ENCODE measurements at regions not wholly inside any gene's neighbourhood (a gene's known extent, or its start where the extent isn't known, plus 50 kb on each side); places are given as distances from the start of the nearest gene placed in this dataset.

DNA sequence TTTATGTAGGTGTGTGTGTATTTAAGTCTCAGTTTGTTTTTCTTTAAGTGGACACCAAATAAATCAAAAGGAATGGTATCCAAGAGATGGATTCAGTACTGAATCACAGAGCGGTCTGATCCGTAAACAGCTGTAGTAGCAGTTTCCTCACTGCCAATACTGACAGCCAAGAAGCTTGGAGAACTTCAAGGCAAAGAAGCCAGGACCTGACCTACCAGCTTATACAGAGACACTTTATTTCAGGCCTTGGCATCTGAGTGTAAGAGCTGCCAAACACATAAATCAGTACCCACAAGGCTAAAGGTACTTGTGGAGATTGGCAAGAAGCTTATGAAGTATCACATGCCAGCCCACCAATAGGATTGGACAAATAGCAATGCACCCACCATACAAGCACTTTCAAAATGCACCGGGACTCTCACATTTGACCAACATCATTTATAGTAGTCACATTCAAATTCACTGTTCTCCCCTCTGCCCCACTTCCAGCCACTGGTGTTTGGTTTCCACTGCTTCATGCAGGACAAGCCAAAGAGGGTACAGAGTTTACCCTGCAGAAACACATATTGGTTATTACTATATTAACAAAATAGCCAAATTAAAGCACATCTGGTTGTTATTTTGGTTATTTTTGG, 357.9 kb downstream of the KLF12 start:
- Mint-ChIP-seq H3K9me3 (ENCODE audit: insufficient read depth) (peaks cover 6% of the 10 kb centered on the region), H3K27ac (no peak overlapping the region), H3K4me3 (no peak overlapping the region), H3K36me3 (ENCODE audit: low read depth) (peaks cover 42% of the 10 kb centered on the region), H3K27me3 (ENCODE audit: low read depth) (no peaks in the 10 kb centered on the region), H3K4me1 (ENCODE audit: low read depth) (no peaks in the 10 kb centered on the region)
- ChIA-PET CTCF (interaction anchor here (1.2 kb wide), 1 partner anchor 11 kb away, joined by 4 read pairs; no protein-coding TSS in a partner anchor), POLR2A (no interaction called here)
- ATAC-seq (no peak), DNase-seq (no peak)

DNA sequence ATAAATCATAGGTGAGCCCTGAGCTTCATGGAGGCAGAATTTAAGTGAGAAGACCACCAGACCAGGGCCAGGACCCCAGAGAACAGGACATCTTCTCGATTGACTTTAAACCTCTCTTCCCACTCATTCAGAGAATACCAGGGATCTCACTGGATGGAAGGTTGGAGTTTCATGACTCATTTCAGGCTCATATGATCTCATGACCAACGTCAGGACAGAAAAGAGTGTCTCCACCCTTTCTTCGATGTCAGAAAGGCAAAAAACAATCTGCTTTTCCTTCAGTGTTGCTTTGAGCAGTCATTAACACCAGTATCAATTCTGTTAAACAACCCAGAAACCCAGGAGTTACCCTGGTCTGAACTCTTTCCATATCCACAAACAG, 361.0 kb downstream of the KLF12 start:
- peaks cover under 1% of the 10 kb centered on the region for H3K4me1 Mint-ChIP-seq (ENCODE audit: low read depth)
- H3K4me3 Mint-ChIP-seq: no peak overlapping the region
- no peaks in the 10 kb centered on the region for H3K27me3 Mint-ChIP-seq (ENCODE audit: low read depth)
- POLR2A ChIA-PET: no interaction called here
- H3K36me3 Mint-ChIP-seq (ENCODE audit: low read depth): peaks cover 35% of the 10 kb centered on the region
- no peak overlapping the region for H3K27ac Mint-ChIP-seq
- CTCF ChIA-PET: no interaction called here
- no peak for ATAC-seq
- H3K9me3 Mint-ChIP-seq (ENCODE audit: insufficient read depth): peaks cover 6% of the 10 kb centered on the region
- DNase-seq: no peak

DNA sequence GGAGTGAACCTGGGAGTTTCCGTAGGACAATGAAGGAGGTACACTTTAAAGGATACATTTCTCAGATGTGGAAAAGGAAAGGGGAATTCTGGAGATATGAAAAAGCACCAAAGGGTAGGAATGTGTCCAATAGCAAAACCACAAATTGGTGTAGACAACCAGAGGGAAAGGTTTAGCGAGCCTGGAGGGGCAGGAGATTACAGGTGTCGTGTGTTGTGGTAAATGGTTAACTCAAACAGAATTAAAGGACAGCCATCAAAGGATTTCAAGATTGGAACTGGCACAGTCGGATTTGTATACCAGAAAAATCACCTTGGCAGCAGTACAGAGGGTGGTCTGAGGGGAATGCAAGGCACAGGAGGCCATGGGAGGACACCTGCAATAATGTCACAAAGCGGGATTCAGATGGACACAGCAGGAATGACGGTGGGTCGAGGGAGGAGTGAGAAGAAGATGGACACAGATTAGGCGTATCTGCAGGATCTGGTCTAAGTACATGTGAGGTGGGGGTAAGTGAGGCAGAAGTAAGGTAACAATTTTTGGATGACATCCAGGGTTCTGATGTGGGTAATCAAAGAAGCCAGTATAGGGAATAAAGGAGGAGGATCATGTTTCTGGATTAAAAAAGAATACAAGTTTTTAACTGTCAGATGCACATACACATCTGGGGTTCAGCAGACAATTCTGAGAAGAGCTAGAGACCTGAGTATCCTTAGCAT, 361.6 kb downstream of the KLF12 start:
- Mint-ChIP-seq H3K4me3 (no peak overlapping the region), H3K36me3 (ENCODE audit: low read depth) (peaks cover 35% of the 10 kb centered on the region), H3K9me3 (ENCODE audit: insufficient read depth) (peaks cover 6% of the 10 kb centered on the region), H3K27ac (no peak overlapping the region), H3K4me1 (ENCODE audit: low read depth) (peaks cover 6% of the 10 kb centered on the region), H3K27me3 (ENCODE audit: low read depth) (no peaks in the 10 kb centered on the region)
- ChIA-PET CTCF (no interaction called here), POLR2A (no interaction called here)
- DNase-seq (no peak), ATAC-seq (no peak)

DNA sequence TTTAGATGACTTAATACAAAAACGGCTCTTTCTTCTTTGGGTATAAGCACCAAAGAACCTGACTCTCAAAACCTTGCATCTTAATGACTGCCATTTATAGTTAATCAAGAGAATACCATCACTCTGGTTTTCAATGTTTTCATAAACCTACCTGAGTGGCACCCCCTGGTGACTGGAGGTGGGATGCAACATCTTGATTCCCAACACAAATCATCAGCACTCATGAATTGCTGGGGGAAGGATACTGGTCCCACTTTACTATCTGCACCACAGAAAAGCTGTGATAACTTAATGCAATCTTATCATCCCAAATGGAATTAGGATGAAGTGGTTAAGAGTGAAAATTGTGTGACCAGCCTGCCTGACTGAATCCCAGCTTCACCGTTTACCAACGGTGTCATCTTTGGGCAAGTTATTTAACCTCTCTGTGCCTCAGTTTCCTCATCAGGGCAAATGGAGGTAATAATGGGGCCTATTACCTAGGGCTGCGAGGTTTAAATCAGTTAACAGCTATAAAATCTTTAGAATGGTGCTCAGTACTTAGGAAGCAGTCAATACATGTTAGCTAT, 366.4 kb downstream of the KLF12 start:
- Mint-ChIP-seq H3K27ac (peak overlapping the region; percentile 19), H3K36me3 (ENCODE audit: low read depth) (peaks cover 42% of the 10 kb centered on the region), H3K4me1 (ENCODE audit: low read depth) (peaks cover 46% of the 10 kb centered on the region), H3K9me3 (ENCODE audit: insufficient read depth) (peaks cover 12% of the 10 kb centered on the region), H3K4me3 (no peak overlapping the region), H3K27me3 (ENCODE audit: low read depth) (no peaks in the 10 kb centered on the region)
- ChIA-PET POLR2A (no interaction called here), CTCF (interaction anchor here (0.6 to 3.9 kb wide), 22 partner anchors 8 to 947 kb away, joined by 3 to 38 read pairs (median 5); no protein-coding TSS in a partner anchor)
- DNase-seq (peak; percentile 35), ATAC-seq (no peak)

DNA sequence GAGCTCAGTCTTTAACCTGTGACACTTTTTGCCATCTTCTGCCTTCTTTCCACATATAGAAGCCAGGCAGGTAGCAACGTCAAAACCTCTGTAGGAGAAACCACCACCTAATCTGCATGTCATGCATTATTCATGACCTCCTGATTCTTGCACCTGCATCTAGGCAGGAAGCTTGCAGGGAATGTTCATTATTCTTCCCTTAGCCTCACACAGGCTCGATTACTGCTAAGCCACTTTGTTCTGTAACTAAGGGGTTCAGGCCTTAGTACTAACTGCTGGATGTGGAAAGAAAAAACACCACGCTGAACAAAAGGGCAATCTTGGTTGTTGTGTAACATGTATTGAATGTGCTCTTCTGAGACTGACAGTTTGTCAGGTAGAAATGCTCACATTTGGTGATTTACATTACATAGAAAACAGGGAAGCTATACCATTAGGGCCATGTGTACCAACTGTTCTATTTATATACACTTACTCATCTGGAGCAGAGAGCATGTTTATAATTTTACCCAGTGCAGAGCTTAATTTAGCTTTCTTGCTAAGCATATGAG, 366.9 kb downstream of the KLF12 start:
- DNase-seq: no peak
- ChIA-PET POLR2A (no interaction called here), CTCF (interaction anchor here (0.6 to 3.9 kb wide), 21 partner anchors 8 to 947 kb away, joined by 3 to 38 read pairs (median 5); no protein-coding TSS in a partner anchor)
- Mint-ChIP-seq H3K4me1 (ENCODE audit: low read depth) (peaks cover 46% of the 10 kb centered on the region), H3K9me3 (ENCODE audit: insufficient read depth) (peaks cover 12% of the 10 kb centered on the region), H3K4me3 (no peak overlapping the region), H3K27ac (peak overlapping the region; percentile 73), H3K27me3 (ENCODE audit: low read depth) (no peaks in the 10 kb centered on the region), H3K36me3 (ENCODE audit: low read depth) (peaks cover 41% of the 10 kb centered on the region)
- no peak for ATAC-seq

DNA sequence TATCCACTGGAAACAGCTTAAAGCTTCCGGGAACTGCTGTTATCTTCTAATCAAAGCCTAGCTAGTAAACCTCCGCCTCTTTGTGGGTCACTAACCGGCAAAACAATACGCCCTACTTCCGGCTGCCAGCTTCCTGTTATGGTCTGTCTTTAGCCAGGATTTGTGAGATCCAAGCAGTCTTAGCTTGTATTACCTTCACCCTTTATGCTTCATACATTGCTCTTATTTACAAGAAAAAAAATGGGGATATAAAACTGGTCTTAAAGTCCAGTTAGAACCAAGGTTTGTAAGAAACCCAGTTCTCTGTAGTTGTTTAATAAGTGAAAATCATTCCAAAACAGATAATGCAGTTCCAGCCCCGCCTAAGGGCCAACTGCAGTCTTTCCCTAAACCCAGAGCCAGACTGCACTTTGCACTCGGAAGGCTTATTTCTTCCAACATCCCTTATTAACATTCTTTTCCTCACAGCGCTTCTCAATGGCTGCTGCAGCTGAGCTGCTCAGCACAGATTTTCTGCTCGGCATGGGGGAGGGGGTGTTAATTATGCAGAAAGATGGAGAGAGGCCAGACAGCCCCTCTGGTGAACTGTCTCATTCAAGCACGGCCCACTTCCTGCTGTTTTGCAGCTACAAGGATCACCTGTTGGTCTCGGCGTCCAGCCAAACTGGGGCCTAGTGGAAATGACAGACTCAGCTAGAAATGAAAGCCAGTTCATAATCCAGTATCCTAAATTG, 368.4 kb downstream of the KLF12 start:
- Mint-ChIP-seq H3K4me1 (ENCODE audit: low read depth) (peaks cover 50% of the 10 kb centered on the region), H3K4me3 (peak overlapping the region; percentile 77), H3K27me3 (ENCODE audit: low read depth) (no peaks in the 10 kb centered on the region), H3K27ac (peak overlapping the region; percentile 97), H3K9me3 (ENCODE audit: insufficient read depth) (peaks cover 6% of the 10 kb centered on the region), H3K36me3 (ENCODE audit: low read depth) (peaks cover 46% of the 10 kb centered on the region)
- POLR2A ChIA-PET: interaction anchor here (0.7 to 1.3 kb wide), 5 partner anchors 290 to 488 kb away, joined by 3 to 9 read pairs (median 3); partner anchors contain the start of gene KLF12
- DNase-seq: peak; percentile 84
- ATAC-seq: peak; percentile 89
- CTCF ChIA-PET: interaction anchor here (1.1 to 3.9 kb wide), 7 partner anchors 9 to 522 kb away, joined by 3 to 38 read pairs (median 13); no protein-coding TSS in a partner anchor

DNA sequence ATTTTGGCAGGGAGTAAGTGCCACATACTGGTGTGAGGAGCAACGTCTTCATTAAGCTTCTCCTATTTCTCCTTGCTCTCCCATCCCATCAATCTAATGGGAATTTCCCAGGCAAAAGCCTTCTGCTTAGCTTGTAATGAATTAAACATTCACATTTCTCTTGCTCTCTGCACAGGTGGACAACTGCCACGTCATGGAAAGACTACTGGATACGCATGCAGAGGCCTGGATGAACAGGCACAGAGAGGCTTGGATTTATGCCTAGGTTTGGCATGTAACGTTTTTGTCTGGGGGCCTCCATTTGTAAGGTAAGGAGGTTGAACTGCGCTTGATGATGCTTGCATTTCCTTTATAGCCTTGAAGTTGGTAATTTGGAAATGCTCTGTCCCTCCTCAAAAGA, 374.8 kb downstream of the KLF12 start:
- H3K27ac Mint-ChIP-seq: no peak overlapping the region
- peaks cover under 1% of the 10 kb centered on the region for H3K9me3 Mint-ChIP-seq (ENCODE audit: insufficient read depth)
- no peak overlapping the region for H3K4me3 Mint-ChIP-seq
- ChIA-PET POLR2A (no interaction called here), CTCF (interaction anchor here (1.0 kb wide), 1 partner anchor 8 kb away, joined by 3 read pairs; no protein-coding TSS in a partner anchor)
- DNase-seq (no peak), ATAC-seq (no peak)
- H3K36me3 Mint-ChIP-seq (ENCODE audit: low read depth): peaks cover 35% of the 10 kb centered on the region
- no peaks in the 10 kb centered on the region for H3K27me3 Mint-ChIP-seq (ENCODE audit: low read depth)
- peaks cover 27% of the 10 kb centered on the region for H3K4me1 Mint-ChIP-seq (ENCODE audit: low read depth)

DNA sequence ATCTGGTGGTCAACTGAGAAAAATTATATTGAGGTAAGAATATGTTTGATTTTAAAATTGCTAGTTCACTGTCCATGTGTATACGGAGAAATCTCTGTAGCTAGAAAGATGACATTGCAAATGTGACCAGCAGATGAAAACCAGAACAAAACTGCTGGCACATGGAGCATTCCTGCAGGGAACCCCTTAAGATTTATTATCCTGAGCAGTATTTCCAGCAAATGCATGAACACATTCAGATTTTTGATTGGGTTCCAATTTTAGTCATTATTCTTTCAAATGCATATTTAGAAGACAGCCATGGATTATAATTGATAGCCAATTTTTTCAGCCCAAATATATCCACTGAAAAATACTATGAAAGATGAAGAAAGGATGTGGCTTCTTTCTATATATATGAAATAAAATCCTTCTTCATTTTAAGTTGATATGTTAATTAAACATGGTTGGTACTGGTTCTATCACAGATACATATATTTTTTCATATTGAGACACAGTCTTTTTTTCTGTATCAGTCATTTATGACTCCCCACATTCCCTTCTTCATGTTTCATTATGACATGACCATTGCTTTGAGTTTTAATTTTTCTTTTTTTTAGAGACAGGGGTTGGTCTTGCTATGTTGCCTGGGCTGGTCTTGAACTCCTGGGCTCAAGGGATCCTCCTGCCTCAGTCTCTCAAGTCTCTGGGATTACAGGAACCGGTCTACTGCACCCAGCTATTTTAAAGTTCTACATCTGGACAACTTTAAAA, 376.5 kb downstream of the KLF12 start:
- no peak overlapping the region for H3K4me3 Mint-ChIP-seq
- DNase-seq (no peak), ATAC-seq (no peak)
- no peaks in the 10 kb centered on the region for H3K9me3 Mint-ChIP-seq (ENCODE audit: insufficient read depth)
- ChIA-PET CTCF (interaction anchor here (0.9 to 4.2 kb wide), 3 partner anchors 9 to 529 kb away, joined by 3 to 38 read pairs (median 5); no protein-coding TSS in a partner anchor), POLR2A (interaction anchor here (0.6 kb wide), 1 partner anchor 378 kb away, joined by 3 read pairs; no protein-coding TSS in a partner anchor)
- peaks cover 19% of the 10 kb centered on the region for H3K4me1 Mint-ChIP-seq (ENCODE audit: low read depth)
- no peaks in the 10 kb centered on the region for H3K27me3 Mint-ChIP-seq (ENCODE audit: low read depth)
- H3K36me3 Mint-ChIP-seq (ENCODE audit: low read depth): peaks cover 23% of the 10 kb centered on the region
- H3K27ac Mint-ChIP-seq: no peak overlapping the region

DNA sequence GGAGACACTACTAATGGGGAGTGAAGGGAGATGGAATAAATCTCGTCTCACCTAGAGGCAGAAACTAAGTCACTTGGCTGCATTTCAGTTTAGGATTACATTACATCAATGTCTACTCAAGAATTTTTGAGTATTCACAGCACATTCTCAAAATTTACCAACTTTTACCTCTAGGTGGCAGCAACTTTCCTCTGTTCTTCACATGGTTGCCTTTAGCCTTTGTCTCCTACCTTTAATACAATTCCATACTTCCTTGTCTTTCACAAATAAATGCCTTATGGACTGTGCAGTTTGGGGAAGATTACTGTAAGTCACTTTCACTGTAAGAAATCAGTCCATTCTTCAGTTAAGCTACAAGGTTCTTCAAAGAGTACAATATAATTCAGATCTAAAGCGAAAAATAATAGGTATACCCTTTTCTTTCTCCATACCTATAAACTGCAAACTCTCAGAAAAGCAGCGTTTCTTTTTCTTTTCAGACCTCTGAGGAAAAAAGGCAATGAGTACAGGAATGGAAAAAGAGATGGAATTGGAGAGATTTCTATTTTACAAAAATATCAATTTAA, 379.4 kb downstream of the KLF12 start:
- ChIA-PET POLR2A (no interaction called here), CTCF (interaction anchor here (0.6 to 4.2 kb wide), 8 partner anchors 9 to 533 kb away, joined by 3 to 38 read pairs (median 4); no protein-coding TSS in a partner anchor)
- no peaks in the 10 kb centered on the region for H3K9me3 Mint-ChIP-seq (ENCODE audit: insufficient read depth)
- ATAC-seq (peak; percentile 63), DNase-seq (peak; percentile 47)
- H3K27me3 Mint-ChIP-seq (ENCODE audit: low read depth): no peaks in the 10 kb centered on the region
- H3K27ac Mint-ChIP-seq: peak overlapping the region; percentile 58
- peaks cover 9% of the 10 kb centered on the region for H3K36me3 Mint-ChIP-seq (ENCODE audit: low read depth)
- H3K4me3 Mint-ChIP-seq: no peak overlapping the region
- H3K4me1 Mint-ChIP-seq (ENCODE audit: low read depth): peaks cover 14% of the 10 kb centered on the region

DNA sequence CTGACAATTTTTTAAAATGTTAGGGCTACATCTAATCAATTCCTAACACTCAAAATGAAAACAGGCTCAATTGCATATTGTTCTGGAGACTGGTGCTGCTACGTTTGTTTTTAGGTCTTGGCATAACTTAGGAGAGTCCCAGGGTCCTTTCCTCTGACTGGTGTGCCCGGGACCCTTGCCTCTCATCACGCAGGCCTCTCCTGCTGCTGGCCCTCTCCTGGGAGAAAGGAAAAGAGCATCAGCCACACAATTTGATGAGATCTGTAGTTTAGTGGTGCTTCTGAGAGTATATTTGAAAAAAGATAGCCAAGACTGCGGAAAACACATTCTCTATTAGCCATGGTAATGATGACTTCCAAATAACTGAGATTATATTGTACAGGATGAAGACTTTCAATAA, 380.0 kb downstream of the KLF12 start:
- ChIA-PET POLR2A (no interaction called here), CTCF (interaction anchor here (1.4 to 4.2 kb wide), 3 partner anchors 13 to 533 kb away, joined by 3 to 38 read pairs (median 11); no protein-coding TSS in a partner anchor)
- Mint-ChIP-seq H3K36me3 (ENCODE audit: low read depth) (peaks cover 10% of the 10 kb centered on the region), H3K9me3 (ENCODE audit: insufficient read depth) (peaks cover 2% of the 10 kb centered on the region), H3K27ac (no peak overlapping the region), H3K4me1 (ENCODE audit: low read depth) (peaks cover 14% of the 10 kb centered on the region), H3K27me3 (ENCODE audit: low read depth) (no peaks in the 10 kb centered on the region), H3K4me3 (no peak overlapping the region)
- ATAC-seq (no peak), DNase-seq (no peak)
